Neural crest cell (in vitro differentiated cells): ENCODE measurements at regions not wholly inside any gene's neighbourhood (a gene's known extent, or its start where the extent isn't known, plus 50 kb on each side); places are given as distances from the start of the nearest gene placed in this dataset.

Experiments used
- DNase-seq: peaks from one replicate; pipeline ENCODE4 v3.0.0; 2021; ENCODE audit warnings: low read depth, mixed read lengths, low spot score
- H3K27ac Mint-ChIP-seq: one replicate; pipeline ENCODE4 v1.8.0; 2021; ENCODE audit warnings: mild to moderate bottlenecking, mixed read lengths; ENCODE audit not compliant: unreplicated experiment
- H3K27me3 Mint-ChIP-seq: 2 replicates; pipeline ENCODE4 v1.8.0; 2021; ENCODE audit warnings: low read depth, mild to moderate bottlenecking, mixed read lengths
- H3K36me3 Mint-ChIP-seq: 2 replicates; pipeline ENCODE4 v1.8.0; 2021; ENCODE audit warnings: low read depth, mild to moderate bottlenecking, mixed read lengths
- H3K4me1 Mint-ChIP-seq: 2 replicates; pipeline ENCODE4 v1.8.0; 2021; ENCODE audit warnings: mixed read lengths
- H3K4me3 Mint-ChIP-seq: one replicate; pipeline ENCODE4 v1.8.0; 2021; ENCODE audit warnings: mild to moderate bottlenecking, mixed read lengths
- H3K9me3 Mint-ChIP-seq: 2 replicates; pipeline ENCODE4 v1.8.0; 2021; ENCODE audit warnings: mixed read lengths
- TF ChIP-seq, protein P1 (sequence below): fragments of 200-600 bp; sonication (generic); conservative IDR thresholded peaks from 2 replicates; pipeline ENCODE4 v1.5.0; 2021; ENCODE audit warnings: antibody characterized with exemption, mild to moderate bottlenecking

DNA sequence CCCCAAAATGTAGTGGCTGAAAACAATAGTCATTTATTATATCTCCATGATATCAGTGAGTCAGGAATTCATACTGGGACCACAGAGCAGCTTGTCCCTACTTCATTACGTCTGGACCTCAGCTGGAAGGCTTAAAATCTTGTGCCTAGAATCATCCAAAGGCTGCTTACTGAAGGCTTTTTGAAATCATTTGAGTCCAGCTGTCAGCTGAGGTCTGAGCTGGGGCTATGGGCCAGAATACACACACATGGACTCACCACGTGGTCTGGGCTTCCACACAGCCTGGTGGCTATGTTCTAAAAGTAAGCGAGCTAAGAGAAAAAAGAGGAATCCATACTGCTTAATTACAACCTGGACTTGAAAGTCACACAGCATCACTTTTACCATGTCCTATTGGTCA, 209.2 kb downstream of the KCTD12 start:
- no peak overlapping the region for H3K4me3 Mint-ChIP-seq
- TF ChIP-seq, protein P1, sequence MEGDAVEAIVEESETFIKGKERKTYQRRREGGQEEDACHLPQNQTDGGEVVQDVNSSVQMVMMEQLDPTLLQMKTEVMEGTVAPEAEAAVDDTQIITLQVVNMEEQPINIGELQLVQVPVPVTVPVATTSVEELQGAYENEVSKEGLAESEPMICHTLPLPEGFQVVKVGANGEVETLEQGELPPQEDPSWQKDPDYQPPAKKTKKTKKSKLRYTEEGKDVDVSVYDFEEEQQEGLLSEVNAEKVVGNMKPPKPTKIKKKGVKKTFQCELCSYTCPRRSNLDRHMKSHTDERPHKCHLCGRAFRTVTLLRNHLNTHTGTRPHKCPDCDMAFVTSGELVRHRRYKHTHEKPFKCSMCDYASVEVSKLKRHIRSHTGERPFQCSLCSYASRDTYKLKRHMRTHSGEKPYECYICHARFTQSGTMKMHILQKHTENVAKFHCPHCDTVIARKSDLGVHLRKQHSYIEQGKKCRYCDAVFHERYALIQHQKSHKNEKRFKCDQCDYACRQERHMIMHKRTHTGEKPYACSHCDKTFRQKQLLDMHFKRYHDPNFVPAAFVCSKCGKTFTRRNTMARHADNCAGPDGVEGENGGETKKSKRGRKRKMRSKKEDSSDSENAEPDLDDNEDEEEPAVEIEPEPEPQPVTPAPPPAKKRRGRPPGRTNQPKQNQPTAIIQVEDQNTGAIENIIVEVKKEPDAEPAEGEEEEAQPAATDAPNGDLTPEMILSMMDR = no peak
- H3K9me3 Mint-ChIP-seq = no peaks in the 10 kb centered on the region
- H3K27me3 Mint-ChIP-seq = no peaks in the 10 kb centered on the region
- H3K27ac Mint-ChIP-seq = no peak overlapping the region
- H3K4me1 Mint-ChIP-seq = no peaks in the 10 kb centered on the region
- no peaks in the 10 kb centered on the region for H3K36me3 Mint-ChIP-seq
- DNase-seq = no peak

DNA sequence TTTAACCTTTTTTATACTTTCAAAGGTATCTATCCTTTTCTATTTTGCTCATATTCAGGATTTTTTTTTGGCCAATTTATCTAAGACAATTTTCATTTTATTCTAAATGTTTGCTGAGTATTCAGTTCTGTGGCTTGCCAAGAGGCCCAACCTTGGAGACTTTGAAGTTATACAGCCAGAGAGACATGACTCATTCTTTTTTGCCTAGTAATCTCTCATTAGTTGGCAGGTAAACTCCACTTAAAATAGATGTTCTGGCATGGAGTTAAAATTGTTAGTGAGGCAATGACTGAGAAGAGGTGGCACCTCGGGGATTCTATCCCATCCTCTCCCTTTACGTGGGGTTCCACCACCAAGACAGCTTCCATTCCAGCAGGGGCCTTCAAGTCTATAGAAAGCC, 213.8 kb downstream of the KCTD12 start:
- TF ChIP-seq, protein P1 = no peak
- Mint-ChIP-seq H3K27me3 (no peaks in the 10 kb centered on the region), H3K4me1 (no peaks in the 10 kb centered on the region), H3K27ac (no peak overlapping the region), H3K4me3 (no peak overlapping the region), H3K9me3 (no peaks in the 10 kb centered on the region), H3K36me3 (no peaks in the 10 kb centered on the region)
- no peak for DNase-seq

DNA sequence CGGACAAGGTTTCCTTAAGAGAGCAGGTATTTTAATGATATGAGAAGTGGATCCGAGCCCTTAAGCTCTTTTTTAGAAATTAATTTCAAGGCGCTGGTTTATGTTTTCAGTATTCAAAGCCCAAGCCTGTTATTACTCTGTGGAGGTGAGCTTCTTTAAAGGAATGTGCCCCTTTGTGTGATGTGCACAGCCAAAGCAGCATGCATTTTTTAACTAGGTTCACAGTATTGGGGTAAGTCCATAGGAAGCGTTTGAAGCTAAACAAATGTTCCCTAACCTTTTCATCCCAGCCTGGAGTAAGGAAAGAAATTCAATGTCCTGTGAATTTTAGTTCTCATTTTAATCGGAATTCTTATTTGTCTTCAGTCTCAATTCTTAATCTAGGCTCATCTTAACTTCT, 217.5 kb downstream of the KCTD12 start:
- H3K4me3 Mint-ChIP-seq = no peak overlapping the region
- H3K27me3 Mint-ChIP-seq = no peaks in the 10 kb centered on the region
- no peaks in the 10 kb centered on the region for H3K36me3 Mint-ChIP-seq
- H3K4me1 Mint-ChIP-seq = no peaks in the 10 kb centered on the region
- TF ChIP-seq, protein P1 = no peak
- no peak for DNase-seq
- H3K9me3 Mint-ChIP-seq = no peaks in the 10 kb centered on the region
- no peak overlapping the region for H3K27ac Mint-ChIP-seq

DNA sequence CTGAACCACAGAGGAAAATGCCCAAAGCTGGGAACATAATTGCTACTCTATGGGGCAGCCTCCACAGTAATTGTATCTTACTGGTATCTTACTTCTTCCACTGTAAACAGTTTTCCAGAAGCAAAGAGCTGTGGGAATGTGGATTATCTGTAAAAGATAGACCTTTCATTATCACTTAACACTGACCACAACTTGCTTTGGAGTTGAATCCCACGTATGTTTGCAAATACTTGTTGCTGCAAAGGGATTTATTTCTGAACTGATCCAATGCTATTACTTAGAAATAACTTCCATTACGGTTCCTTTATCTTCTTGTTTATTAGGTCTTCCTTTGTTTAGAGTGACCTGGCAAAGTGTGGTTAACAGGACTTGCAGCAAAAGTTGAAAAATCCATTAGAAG, 218.1 kb downstream of the KCTD12 start:
- H3K36me3 Mint-ChIP-seq = no peaks in the 10 kb centered on the region
- no peaks in the 10 kb centered on the region for H3K27me3 Mint-ChIP-seq
- no peak for DNase-seq
- no peak overlapping the region for H3K4me3 Mint-ChIP-seq
- TF ChIP-seq, protein P1 = no peak
- H3K4me1 Mint-ChIP-seq = no peaks in the 10 kb centered on the region
- H3K9me3 Mint-ChIP-seq = no peaks in the 10 kb centered on the region
- no peak overlapping the region for H3K27ac Mint-ChIP-seq

DNA sequence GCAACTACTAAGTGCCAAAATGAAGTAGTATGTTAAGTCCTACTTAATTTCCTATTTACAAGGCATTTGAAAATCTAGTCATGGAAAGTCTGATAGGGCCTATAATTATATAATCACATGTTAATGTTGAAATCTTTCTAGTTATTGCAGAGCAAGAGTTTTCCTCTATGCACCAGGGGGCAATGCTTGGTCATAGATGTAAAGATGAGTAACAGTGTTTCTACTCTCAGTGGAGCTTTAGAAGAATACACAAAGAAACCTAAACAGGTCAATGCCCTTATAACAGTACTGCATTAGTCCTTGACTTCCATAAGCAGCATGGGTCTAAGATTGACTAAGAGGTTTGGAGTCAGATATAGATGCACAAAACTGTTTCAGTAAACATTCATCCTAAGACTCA, 218.7 kb downstream of the KCTD12 start:
- no peak overlapping the region for H3K27ac Mint-ChIP-seq
- DNase-seq = no peak
- no peak overlapping the region for H3K4me3 Mint-ChIP-seq
- no peaks in the 10 kb centered on the region for H3K36me3 Mint-ChIP-seq
- no peaks in the 10 kb centered on the region for H3K27me3 Mint-ChIP-seq
- H3K4me1 Mint-ChIP-seq = no peaks in the 10 kb centered on the region
- TF ChIP-seq, protein P1 = no peak
- no peaks in the 10 kb centered on the region for H3K9me3 Mint-ChIP-seq
